Skeletal muscle cell (primary cell): ENCODE measurements at regions not wholly inside any gene's neighbourhood (a gene's known extent, or its start where the extent isn't known, plus 50 kb on each side); places are given as distances from the start of the nearest gene placed in this dataset.
"Not testable (repeated sequence)": the region's sequence is repeated elsewhere in the genome, so short reads cannot be mapped to it uniquely, and the experiment has no call there.

Source experiments
- DNase-seq: peaks from one replicate; pipeline ENCODE4 v3.0.0-alpha.2; 2010; ENCODE audit warnings: low read depth
- H3K4me3 ChIP-seq: 2 replicates; pipeline ENCODE4 v1.5.1; 2011; ENCODE audit warnings: low read depth, mild to moderate bottlenecking, control low read depth, low read length, moderate library complexity

DNA sequence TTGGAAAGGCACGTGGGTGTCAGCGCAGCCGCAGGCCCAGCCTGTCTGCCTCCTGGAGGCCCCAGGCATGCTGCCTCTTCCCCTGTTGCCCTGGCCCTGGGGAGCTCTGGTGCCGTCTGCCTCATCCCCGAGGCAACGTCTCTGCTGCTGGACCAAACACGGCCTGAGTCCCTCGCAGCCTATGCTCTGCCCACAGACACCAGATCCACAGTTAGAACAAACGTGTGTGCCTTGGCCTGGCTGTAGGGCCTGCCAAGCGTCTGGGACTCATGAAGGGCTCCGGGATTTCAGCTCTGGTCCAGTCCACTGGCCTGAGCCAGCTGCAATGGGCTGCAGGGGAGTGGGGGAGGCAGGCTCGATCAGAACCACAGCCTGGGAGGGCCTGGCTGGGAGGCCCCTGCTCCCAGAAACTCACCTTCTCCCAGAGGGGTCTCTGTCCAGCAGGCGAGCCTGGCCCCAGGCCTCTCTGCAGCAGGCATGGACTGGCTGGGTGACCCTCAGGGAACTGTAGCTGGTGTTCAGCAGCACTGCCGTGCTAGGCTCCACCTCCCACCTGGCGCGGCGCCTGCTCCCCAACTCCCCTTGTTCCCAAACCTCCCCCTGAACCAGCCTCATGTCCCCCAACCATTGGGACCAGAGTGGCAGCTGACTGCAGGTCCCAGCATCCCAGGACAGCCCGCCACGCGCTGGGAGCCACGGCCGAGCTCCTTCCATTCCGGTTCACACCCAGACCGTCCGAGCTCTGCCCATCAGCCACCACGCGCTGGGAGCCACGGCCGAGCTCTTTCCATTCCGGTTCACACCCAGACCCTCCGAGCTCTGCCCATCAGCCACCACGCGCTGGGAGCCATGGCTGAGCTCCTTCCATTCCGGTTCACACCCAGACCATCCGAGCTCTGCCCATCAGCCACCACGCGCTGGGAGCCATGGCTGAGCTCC is 197.0 kb downstream of the DLL1 start:
- H3K4me3 ChIP-seq, result no peak overlapping the region
- no peak for DNase-seq

DNA sequence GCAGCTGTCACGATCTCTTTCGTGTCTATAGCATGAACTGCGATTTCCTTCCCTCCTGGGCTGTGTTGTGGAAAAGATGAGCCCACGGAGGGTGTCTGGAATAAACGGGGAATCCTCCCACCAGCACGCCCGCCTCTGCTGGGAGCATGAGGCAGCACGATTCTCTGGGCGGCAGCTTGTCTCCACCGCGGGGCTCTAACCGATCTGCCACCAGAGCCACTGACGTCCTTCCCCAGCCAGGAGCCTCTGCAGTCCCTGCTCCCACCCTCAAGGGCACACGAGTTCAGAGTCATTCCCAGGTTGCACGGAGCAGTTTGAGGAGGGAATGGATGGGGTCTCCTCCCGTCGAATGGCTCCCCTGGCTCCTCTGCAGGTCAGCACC is 197.6 kb downstream of the DLL1 start:
- no peak overlapping the region for H3K4me3 ChIP-seq
- no peak for DNase-seq

DNA sequence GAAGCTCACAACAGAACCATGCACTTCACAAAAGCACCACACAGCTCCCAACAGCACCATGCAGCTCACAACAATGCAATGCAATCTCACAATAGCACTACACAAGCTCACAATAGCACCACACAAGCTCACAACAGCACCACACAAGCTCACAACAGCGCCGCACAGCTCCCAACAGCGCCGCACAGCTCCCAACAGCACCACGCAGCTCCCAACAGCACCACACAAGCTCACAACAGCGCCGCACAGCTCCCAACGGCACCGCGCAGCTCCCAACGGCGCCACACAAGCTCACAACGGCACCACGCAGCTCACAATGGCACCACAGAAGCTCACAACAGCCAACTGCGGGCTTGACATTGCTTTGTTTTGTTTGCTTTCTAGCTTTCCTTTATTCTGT is 198.1 kb downstream of the DLL1 start:
- no peak for DNase-seq
- H3K4me3 ChIP-seq, result no peak overlapping the region

DNA sequence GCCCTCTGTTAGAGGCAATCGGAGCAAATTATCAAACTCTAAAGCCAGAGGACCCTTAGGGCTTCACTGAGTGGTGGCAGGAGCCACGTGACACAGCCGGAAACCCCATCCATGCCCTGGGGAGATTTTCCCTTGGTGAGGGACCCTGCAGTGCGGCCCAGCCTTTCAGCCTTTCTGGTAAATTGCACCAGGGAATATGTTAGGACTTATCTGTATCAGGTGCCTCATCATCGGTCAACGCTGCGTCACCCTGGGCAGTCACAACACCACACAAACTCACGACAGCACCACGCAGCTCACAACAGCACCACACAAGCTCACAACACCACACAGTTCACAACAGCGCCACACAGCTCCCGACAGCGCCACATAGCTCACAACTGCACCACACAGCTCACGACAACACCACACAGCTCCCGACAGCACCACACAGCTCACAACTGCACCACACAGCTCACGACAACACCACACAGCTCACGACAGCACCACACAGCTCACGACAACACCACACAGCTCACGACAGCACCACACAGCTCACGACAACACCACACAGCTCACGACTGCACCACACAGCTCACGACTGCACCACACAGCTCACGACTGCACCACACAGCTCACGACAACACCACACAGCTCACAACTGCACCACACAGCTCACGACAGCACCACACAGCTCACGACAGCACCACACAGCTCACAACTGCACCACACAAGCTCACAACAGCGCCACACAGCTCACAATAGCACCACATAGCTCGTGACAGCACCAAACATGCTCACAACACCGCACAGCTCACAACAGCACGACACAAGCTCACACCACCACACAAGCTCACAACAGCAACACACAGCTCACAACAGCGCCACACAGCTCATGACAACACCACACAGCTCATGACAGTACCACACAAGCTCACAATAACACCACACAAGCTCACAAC is 199.0 kb downstream of the DLL1 start:
- no peak for DNase-seq
- H3K4me3 ChIP-seq, result no peak overlapping the region

DNA sequence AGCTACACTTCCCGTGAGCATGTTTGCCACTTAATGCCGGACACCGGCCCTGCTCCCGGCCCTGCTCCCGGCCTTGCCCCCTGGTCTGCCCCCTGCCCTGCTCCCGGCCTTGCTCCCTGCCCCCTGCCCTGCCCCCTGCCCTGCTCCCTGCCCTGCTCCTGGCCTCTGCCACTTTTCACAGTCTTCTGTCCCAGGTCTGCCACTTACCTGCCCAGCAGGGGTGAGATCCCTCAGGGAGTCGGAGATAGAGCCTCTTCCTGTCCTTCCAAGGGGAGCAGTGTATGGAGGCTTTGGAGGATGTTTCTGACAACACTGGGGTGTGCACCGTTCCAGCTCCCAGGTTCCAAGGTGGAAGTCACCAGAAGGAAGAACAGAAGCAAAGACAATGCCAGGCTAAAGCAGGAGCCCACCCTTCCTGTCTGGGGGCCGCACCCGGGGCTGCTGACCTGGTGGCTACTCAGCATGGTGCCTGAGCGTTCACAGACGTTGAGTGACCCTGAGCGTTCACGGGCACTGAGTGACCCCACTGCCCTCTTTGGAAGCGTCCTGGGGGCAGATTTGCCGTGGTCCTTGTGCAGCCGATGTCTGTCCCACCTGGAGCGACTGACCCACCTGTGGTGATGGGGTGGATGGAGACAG is 199.8 kb downstream of the DLL1 start:
- DNase-seq, result no peak

DNA sequence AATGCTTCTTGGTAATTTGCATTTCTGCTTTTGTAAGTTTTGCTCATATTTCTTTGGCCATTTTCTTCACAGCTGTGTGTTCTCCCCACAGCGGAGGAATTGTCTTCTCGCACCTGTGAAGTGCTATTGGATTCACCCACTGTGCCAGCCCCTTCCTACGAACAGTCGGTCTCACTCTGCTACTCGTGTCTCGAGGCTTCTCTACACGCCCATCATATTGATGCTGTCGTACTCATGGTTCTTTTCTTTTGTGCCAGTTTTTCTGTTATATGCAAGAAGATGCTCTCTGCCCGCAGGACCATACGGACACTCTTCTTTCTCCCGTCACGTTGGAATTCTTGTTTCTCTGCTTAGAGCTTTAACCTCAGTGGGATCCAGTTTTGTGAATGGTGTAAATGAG is 200.3 kb downstream of the DLL1 start:
- no peak overlapping the region for H3K4me3 ChIP-seq
- no peak for DNase-seq

More for the DNA sequence above, 199.8 kb downstream of the DLL1 start:
- no peak overlapping the region for H3K4me3 ChIP-seq

DNA sequence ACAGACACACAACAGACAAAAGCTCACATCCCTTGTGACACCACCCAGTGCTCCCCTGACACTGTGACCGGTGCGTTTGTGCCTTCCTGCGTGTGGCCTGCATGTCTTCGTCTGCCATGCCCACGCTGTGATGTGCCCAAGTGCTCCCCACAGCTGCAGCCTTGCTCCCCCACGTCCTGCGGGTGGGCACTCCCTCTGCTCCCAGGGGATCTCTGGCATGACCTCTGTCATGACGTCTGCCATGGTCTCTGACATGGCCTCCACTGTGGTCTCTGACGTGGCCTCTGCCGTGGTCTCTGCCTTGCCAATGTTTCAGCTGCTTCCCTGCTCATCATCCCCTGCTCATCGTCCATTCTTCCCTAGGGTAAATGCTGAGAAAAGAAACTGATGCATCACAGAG is 200.9 kb downstream of the DLL1 start:
- no peak overlapping the region for H3K4me3 ChIP-seq

DNA sequence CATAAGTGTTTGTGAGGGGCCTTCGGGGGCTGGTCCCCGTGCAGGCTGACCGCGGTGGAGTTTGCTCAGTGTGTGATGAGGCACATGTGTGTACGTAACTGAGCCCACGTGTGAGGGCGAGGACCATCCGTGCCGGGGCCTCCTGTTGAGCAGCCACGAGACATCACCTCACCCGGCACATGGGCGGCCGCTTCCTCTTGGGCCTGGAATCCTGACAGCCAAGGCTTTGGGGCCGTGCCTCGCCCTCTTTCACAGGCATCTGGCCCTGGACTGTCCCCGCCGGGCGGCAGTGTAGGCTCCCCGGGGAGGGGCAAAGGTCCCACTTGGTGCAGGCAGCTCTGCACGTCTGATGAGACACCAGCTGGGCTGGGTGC is 202.3 kb downstream of the DLL1 start:
- DNase-seq, result no peak
- no peak overlapping the region for H3K4me3 ChIP-seq

More for the DNA sequence above, 200.9 kb downstream of the DLL1 start:
- no peak for DNase-seq

DNA sequence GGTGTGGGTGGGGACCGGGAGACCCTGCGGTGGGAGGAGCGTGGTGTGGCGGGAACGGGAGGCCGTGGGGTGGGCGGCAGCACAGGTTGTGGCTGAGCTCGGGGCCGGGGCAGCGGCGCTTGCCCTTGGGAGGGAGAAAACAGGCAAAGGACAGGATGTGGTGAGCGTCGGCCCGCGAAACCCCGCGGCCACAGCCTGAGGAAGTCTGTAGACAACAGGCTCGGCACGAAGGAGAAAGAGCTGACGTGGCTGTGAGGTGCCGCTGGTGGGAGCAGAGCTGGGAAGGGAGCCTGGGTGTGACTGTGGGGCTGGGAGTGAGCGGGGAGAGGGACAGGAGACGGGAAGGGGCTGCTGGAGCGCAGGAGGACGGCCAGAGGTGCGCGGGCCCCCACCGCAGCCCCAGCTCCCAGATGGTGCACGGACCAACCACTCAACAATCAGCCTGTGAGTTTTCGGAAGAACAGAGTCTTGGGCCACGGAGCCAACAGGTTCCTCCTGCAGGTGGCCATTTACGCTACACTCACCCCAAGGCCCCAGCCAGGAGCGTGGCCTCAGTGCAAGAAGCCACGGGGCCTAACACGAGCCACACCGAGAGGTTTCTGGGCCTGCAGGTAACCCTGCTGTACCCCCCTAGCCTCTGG is 202.8 kb downstream of the DLL1 start:
- DNase-seq, result no peak
- H3K4me3 ChIP-seq, result no peak overlapping the region

DNA sequence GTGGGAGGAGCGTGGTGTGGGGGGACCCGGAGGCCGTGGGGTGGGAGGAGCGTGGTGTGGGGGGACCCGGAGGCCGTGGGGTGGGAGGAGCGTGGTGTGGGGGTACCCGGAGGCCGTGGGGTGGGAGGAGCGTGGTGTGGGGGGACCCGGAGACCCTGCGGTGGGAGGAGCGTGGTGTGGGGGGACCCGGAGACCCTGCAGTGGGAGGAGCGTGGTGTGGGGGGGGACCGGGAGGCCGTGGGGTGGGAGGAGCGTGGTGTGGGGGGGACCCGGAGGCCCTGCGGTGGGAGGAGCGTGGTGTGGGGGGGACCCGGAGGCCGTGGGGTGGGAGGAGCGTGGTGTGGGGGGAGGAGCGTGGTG is 203.5 kb downstream of the DLL1 start:
- DNase-seq, H3K4me3 ChIP-seq: not testable (repeated sequence)

DNA sequence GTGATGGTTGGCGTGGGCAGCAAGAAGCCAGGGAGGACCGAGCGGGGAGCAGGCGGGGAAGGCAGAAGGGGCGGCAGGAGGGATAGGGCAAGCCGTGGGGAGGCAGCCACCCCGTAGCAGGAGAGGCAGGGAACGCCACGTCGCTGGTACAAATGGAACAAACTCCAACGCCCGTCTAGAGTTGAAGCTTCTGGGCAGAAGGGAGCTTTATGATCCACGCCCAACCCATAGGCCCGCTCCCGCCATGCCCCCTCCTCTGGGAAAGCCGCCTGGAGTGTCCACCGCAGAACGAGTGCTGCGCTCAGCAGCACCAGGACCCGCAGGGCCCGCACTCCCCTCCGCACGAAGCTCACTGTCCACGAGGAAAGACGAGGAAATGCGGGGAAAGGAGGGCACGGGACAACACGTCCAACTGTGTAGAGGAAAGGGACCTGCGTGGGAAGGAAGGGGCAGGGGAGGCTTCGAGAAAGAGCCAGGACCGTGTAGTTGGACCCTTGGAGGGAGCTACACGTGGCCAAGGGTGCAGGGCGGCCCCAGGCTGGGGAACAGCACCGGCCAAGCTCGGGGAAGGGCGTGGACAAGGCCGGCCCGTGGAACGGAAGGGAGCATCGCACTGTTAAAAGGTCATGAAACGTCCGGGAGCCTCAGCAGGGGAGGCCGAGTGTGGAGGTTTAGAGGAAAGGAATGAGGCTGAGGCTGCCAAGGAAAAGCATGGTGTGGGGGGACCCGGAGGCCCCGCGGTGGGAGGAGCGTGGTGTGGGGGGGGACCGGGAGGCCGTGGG is 204.0 kb downstream of the DLL1 start:
- DNase-seq, result no peak

DNA sequence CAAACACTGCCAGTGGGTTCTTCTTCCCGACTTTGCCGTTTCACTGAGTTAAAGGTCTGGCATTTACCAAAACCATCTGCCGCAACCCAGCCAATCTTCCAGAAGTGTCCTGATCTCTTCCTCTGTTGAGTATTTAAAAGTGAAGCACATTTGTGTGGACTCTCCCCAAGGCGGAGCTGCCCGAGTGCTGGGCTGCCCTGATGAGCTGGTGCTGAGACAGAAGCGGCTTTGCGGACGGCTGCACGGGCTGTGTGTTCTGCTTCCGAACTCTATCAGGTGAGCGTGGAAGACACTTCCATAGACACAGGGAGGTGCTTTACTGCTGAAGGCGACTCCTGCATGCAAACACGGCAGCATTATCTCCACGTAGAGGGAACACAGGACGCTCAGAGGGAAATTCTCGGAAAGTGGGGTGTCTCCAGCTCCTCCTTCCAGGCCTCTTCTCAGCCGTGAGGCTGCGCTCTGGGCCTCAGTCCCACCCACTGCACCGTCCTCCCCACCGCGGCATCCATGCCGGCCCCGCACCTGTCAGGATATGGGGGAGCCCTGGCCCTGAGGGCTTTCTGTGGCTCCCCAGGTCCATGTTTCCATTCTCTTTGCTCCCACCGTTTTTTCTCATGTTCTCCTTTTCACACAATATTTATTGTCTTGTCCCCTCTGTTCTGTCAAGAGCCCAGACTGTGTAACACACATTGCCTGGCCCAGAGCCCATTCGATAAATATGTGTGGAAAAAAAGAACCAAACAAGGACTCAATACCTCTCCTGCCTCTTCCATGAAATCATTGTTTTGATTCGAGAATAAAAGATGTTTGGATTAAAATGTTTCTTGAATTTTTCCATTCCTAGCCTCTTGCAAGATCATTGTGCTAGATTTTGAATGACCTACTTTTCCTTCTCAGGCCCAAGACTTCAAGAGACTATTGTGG is 205.1 kb downstream of the DLL1 start:
- DNase-seq, result no peak
- H3K4me3 ChIP-seq, result no peak overlapping the region

More for the DNA sequence above, 204.0 kb downstream of the DLL1 start:
- H3K4me3 ChIP-seq, result no peak overlapping the region

DNA sequence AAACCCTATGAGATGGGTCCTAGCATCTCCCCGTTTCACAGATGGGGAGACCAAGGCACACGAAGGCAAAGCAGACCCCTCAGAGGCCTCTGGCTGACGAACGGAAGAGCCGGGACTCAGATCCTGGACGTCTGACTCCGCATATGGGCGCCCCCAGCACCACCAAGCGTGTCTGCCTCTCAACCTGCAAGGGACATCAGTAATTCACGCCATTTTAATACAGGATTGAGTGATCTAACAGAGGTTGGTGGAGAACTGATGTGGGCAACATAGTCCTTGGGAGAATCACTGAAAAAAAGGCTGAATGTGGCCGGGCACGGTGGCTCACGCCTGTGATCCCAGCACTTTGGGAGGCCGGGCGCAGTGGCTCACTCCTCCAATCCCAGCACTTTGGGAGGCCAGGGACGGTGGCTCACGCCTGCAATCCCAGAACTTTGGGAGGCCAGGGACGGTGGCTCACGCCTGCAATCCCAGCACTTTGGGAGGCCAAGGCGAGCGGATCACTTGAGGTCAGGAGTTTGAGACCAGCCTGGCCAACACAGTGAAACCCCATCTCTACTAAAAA is 206.6 kb downstream of the DLL1 start:
- no peak overlapping the region for H3K4me3 ChIP-seq
- no peak for DNase-seq

DNA sequence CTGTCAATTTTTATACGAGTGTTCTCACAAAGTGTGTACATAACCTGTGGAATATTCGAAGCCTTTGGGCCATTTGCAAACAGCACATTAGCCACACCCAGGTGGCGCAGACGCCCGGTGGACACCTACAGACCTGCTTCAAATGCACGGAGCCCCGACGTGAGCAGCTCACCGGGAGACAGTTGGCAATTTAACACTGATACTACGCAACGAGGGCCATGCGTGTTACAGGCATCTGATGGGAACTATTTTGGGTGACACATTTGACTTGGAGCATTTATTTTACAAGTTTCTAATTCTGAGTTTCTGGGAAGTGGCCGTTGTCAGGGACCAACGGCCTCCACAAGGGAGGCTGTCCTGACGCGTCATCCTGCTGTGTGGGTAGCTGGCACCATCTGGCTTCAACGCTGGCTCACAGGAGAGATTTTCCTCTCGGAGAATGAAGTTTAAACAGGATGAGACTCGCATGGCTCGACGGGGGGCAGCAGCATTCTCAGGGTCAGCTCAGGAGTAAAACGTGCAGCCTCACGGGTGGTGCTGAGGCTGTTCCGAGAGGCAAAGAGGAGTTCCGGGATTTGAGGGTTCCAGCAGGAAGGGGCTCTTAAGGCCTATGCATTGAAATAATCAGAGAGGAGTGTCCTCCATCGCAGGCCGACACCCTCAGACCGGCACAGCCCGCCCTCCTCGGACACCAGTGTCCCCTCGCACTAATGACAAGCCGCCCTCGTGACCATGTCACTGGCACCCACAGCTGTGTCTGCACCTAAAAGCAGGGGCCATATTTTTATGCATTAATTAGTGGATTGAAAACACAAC is 207.4 kb downstream of the DLL1 start:
- no peak for DNase-seq

DNA sequence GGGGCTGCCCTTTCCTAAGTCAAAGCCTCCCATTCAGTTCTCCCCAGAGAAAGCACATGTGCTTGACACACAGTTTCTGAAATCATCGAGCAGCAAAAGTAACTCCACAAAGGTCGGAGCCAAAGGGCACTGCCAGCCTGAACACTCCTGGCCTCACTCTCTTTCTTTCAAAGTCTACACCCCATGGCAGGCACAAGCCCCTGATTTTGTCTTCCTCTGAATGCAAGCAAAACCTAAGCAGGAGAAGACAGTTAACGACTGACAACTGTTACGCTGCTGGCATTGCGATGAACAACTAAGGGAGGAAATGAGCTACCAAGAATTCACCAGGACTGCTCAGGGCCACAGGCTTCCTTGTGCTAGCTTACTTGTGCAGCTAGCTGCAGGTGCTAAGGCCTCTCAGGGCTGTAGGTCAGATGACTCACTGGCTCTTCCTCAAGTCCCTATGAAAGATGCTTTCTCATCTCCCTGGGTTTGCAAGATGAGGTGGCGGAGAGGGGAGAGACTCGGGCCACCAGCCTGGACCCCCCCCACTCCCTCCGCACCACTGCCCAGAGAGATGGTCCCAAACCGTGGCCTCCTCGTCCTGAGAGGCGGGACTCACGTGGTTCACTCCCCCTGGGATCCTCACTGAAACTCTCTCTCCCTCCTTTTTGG is 208.2 kb downstream of the DLL1 start:
- DNase-seq, result no peak
- no peak overlapping the region for H3K4me3 ChIP-seq

More for the DNA sequence above, 207.4 kb downstream of the DLL1 start:
- no peak overlapping the region for H3K4me3 ChIP-seq

DNA sequence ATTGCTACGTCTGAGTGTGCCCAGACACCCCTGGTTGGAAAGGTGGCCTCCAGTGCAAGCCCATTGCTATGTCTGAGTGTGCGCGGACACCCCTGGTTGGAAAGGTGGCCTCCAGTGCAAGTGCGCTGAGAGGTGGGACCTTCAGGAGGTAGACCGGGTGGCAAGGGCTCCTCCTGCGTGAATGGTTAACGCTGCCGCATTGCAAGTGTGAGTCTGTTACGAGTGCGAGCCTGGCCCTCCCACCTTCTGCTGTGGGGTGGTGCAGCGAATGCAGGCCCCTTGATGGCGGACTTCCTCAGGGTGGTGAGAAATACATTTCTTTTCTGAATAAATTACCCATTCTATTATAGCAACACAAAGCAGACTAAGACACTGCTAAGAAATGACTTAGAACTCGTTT is 208.8 kb downstream of the DLL1 start:
- no peak for DNase-seq

More for the DNA sequence above, 208.8 kb downstream of the DLL1 start:
- no peak overlapping the region for H3K4me3 ChIP-seq
